Activated naive CD4-positive, alpha-beta T cell treated with anti-CD3 and anti-CD28 coated beads, Interleukin-2, amount 50 U/mL, for 24 hours (primary cell): ENCODE measurements at regions not wholly inside any gene's neighbourhood (a gene's known extent, or its start where the extent isn't known, plus 50 kb on each side); places are given as distances from the start of the nearest gene placed in this dataset.

Experiments
- H3K27ac Mint-ChIP-seq: one replicate; pipeline ENCODE4 v1.8.0; 2021; ENCODE audit warnings: mild to moderate bottlenecking, mixed read lengths
- H3K27me3 Mint-ChIP-seq: one replicate; pipeline ENCODE4 v1.8.0; 2021; ENCODE audit warnings: mixed read lengths
- H3K36me3 Mint-ChIP-seq: one replicate; pipeline ENCODE4 v1.8.0; 2021; ENCODE audit warnings: mixed read lengths
- H3K4me1 Mint-ChIP-seq: one replicate; pipeline ENCODE4 v1.8.0; 2021; ENCODE audit warnings: mixed read lengths
- H3K4me3 Mint-ChIP-seq: one replicate; pipeline ENCODE4 v1.8.0; 2021; ENCODE audit warnings: mild to moderate bottlenecking, mixed read lengths
- H3K9me3 Mint-ChIP-seq: one replicate; pipeline ENCODE4 v1.8.0; 2021; ENCODE audit warnings: mixed read lengths

GRCh38 chr1:90412563-90412962 is 304.5 kb downstream of the BARHL2 start:
- H3K4me3 Mint-ChIP-seq, result no peak overlapping the region
- no peaks in the 10 kb centered on the region for H3K36me3 Mint-ChIP-seq
- peaks cover 2% of the 10 kb centered on the region for H3K27me3 Mint-ChIP-seq
- no peak overlapping the region for H3K27ac Mint-ChIP-seq
- no peaks in the 10 kb centered on the region for H3K4me1 Mint-ChIP-seq
- H3K9me3 Mint-ChIP-seq, result no peaks in the 10 kb centered on the region

DNA sequence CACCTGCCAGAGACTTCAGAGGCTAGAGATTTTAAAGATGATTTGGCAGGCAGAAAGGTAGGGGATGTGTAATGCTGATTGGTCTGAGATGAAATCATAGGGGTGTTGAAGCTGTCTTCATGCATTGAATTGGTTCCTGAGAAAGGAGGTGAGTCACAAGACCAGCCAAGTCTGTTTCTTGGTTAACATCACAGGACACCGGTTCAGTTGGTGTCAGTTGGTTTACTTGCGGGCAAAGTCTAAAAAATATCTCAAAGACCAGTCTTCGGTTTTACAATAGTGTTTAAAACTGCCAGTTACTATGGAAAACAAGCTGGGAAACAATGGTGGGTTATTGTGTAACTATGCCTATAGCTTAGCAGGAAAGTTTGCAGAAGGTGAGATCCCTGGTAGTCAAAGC is 305.9 kb downstream of the BARHL2 start:
- peaks cover 2% of the 10 kb centered on the region for H3K27me3 Mint-ChIP-seq
- H3K9me3 Mint-ChIP-seq, result no peaks in the 10 kb centered on the region
- no peaks in the 10 kb centered on the region for H3K4me1 Mint-ChIP-seq
- no peak overlapping the region for H3K4me3 Mint-ChIP-seq
- H3K36me3 Mint-ChIP-seq, result no peaks in the 10 kb centered on the region
- no peak overlapping the region for H3K27ac Mint-ChIP-seq

- H3K9me3 Mint-ChIP-seq, result no peaks in the 10 kb centered on the region
- H3K27me3 Mint-ChIP-seq, result no peaks in the 10 kb centered on the region
- H3K27ac Mint-ChIP-seq, result no peak overlapping the region
- no peaks in the 10 kb centered on the region for H3K4me1 Mint-ChIP-seq
- no peak overlapping the region for H3K4me3 Mint-ChIP-seq
- no peaks in the 10 kb centered on the region for H3K36me3 Mint-ChIP-seq
Observed at GRCh38 chr1:90407737-90408136, 309.4 kb downstream of the BARHL2 start.

DNA sequence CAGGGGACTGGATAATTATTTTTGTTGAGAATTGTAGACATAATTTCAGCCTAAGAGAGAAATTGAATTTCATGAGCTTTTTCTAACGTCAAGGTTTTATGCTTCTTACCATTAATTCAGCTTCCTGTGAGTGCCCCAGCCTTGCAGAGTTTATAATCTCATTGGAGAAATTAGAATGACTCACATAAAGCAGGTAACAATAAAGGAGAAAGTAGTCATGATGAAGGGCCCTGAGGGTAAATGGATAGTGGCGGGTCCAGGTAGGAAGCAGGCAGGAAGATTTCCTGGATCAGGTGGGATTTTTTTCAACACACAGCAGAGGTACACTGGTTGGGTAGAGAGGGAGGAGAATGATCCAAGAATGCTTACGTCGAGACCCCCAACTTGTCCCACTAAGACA is 311.4 kb downstream of the BARHL2 start:
- Mint-ChIP-seq H3K4me3 (no peak overlapping the region), H3K27ac (no peak overlapping the region)

GRCh38 chr1:90402893-90403849 is 313.9 kb downstream of the BARHL2 start:
- Mint-ChIP-seq H3K4me3 (no peak overlapping the region), H3K36me3 (no peaks in the 10 kb centered on the region), H3K4me1 (no peaks in the 10 kb centered on the region), H3K27me3 (peaks cover 2% of the 10 kb centered on the region), H3K9me3 (no peaks in the 10 kb centered on the region), H3K27ac (no peak overlapping the region)

More for the DNA sequence above, 311.4 kb downstream of the BARHL2 start:
- H3K4me1 Mint-ChIP-seq, result no peaks in the 10 kb centered on the region
- no peaks in the 10 kb centered on the region for H3K36me3 Mint-ChIP-seq
- no peaks in the 10 kb centered on the region for H3K9me3 Mint-ChIP-seq
- no peaks in the 10 kb centered on the region for H3K27me3 Mint-ChIP-seq

DNA sequence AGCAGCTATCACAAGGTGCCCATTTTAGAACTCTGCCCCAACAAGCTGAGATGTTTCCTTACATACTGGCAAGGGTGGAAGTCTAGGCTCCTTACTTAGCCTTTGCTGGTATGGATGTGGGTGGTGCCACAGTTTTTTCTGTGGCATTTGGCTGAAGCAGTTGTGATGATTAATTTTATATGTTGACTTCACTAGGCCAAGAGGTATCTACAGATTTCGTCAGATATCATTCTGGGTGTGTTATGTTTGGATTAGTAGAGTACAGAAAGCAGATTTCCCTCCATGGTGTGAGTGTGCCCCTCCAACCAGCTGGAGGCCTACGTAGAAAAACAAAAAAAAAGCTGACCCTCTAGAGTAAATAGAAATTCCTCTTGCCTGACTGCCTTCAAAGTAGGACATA is 317.0 kb downstream of the BARHL2 start:
- Mint-ChIP-seq H3K27ac (no peak overlapping the region), H3K4me3 (no peak overlapping the region), H3K9me3 (no peaks in the 10 kb centered on the region)

DNA sequence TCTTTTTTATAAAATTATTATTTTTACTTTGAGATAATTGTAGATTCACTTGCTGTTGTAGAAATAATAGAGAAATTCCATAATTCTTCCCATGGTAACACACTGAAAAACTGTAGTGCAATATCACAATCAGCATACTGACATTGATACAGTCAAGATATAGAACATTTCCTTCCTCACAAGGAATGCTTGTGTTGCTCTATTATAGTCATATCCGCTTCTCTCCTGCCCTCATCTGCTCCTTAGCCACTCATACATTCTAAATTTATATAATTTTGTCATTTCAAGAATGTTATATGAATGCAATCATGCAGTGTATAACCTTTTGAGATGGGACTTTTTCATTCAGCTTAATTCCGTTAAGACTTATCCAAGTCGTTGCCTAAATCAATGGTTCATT is 320.2 kb downstream of the BARHL2 start:
- no peaks in the 10 kb centered on the region for H3K4me1 Mint-ChIP-seq
- no peak overlapping the region for H3K4me3 Mint-ChIP-seq
- no peaks in the 10 kb centered on the region for H3K36me3 Mint-ChIP-seq
- H3K27me3 Mint-ChIP-seq, result peaks cover 4% of the 10 kb centered on the region
- no peak overlapping the region for H3K27ac Mint-ChIP-seq
- H3K9me3 Mint-ChIP-seq, result no peaks in the 10 kb centered on the region

More for the DNA sequence above, 317.0 kb downstream of the BARHL2 start:
- peaks cover 4% of the 10 kb centered on the region for H3K27me3 Mint-ChIP-seq
- no peaks in the 10 kb centered on the region for H3K4me1 Mint-ChIP-seq
- H3K36me3 Mint-ChIP-seq, result no peaks in the 10 kb centered on the region

- Mint-ChIP-seq H3K4me1 (no peaks in the 10 kb centered on the region), H3K27me3 (peaks cover 2% of the 10 kb centered on the region), H3K9me3 (no peaks in the 10 kb centered on the region), H3K27ac (no peak overlapping the region), H3K36me3 (no peaks in the 10 kb centered on the region), H3K4me3 (no peak overlapping the region)
Observed at GRCh38 chr1:90394247-90394646, 322.9 kb downstream of the BARHL2 start.

DNA sequence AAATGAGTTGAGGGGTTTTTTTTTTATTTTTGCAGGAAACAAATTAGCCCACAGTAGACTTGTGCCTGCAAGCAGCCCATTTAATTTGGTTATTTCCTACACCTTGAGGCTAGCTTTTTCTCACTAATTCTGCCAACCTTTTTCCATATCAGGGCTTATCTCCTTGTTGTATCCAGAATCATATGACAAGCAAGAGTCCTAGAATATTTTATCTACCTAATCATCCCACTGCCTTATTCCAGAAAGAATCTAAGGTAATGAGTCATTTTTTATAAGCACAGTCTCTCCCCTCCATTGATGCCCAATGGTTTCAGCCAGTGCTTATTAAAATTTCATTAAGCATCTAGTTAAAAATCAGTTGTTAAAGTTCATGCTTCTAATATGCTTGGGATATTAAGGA is 324.1 kb downstream of the BARHL2 start:
- Mint-ChIP-seq H3K4me3 (no peak overlapping the region), H3K27me3 (peaks cover 4% of the 10 kb centered on the region), H3K9me3 (no peaks in the 10 kb centered on the region), H3K27ac (no peak overlapping the region), H3K36me3 (no peaks in the 10 kb centered on the region), H3K4me1 (no peaks in the 10 kb centered on the region)

GRCh38 chr1:90391126-90391525 is 326.0 kb downstream of the BARHL2 start:
- Mint-ChIP-seq H3K27ac (no peak overlapping the region), H3K9me3 (no peaks in the 10 kb centered on the region), H3K4me3 (no peak overlapping the region), H3K27me3 (peaks cover 1% of the 10 kb centered on the region), H3K4me1 (no peaks in the 10 kb centered on the region), H3K36me3 (no peaks in the 10 kb centered on the region)

DNA sequence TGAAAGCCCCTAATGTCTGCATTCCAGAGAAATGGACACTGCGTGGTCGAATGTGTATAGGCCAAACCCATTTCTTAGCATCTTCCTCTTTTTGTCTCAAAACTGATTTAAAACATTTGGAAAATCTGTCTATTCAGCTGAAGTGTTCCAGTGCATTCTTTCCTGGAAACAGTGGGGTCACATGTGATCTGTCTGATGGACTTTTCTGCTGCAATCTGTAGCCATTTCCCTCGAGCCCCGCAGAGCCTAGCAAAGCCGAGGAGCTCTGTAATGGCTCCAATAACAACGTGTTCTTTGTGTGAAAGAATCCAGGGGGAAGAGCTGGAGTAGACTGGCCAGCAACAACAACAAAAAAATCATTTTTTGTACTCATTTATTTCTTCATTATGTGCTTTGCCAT is 329.3 kb downstream of the BARHL2 start:
- no peaks in the 10 kb centered on the region for H3K9me3 Mint-ChIP-seq
- H3K27me3 Mint-ChIP-seq, result peaks cover 6% of the 10 kb centered on the region
- no peak overlapping the region for H3K4me3 Mint-ChIP-seq
- H3K27ac Mint-ChIP-seq, result no peak overlapping the region
- H3K4me1 Mint-ChIP-seq, result no peaks in the 10 kb centered on the region
- no peaks in the 10 kb centered on the region for H3K36me3 Mint-ChIP-seq

- no peak overlapping the region for H3K4me3 Mint-ChIP-seq
- no peaks in the 10 kb centered on the region for H3K4me1 Mint-ChIP-seq
- H3K9me3 Mint-ChIP-seq, result no peaks in the 10 kb centered on the region
- peaks cover 6% of the 10 kb centered on the region for H3K27me3 Mint-ChIP-seq
- H3K36me3 Mint-ChIP-seq, result no peaks in the 10 kb centered on the region
- H3K27ac Mint-ChIP-seq, result no peak overlapping the region
Observed at GRCh38 chr1:90386899-90387720, 330.0 kb downstream of the BARHL2 start.

DNA sequence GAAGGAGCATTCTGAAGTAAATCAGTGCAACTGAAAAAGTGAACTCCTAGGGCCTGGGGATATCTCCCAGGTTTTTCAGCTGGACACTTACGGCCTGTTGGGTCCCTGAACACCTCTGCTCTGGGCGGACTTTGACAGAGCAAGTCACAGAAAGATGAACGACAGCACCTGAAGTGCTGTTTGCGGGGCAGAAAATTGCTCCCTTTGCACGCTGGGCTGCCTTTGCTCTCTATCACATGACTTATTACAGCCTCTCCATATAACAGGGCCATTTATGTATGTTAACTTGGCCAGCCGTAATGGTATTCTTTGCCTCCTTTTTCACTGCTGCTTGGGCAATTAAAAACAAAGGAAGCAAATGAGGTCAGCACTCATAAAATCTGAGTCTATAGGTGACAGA is 332.9 kb downstream of the BARHL2 start:
- Mint-ChIP-seq H3K4me1 (no peaks in the 10 kb centered on the region), H3K36me3 (no peaks in the 10 kb centered on the region), H3K9me3 (no peaks in the 10 kb centered on the region), H3K27ac (no peak overlapping the region), H3K27me3 (peaks cover 6% of the 10 kb centered on the region), H3K4me3 (no peak overlapping the region)

DNA sequence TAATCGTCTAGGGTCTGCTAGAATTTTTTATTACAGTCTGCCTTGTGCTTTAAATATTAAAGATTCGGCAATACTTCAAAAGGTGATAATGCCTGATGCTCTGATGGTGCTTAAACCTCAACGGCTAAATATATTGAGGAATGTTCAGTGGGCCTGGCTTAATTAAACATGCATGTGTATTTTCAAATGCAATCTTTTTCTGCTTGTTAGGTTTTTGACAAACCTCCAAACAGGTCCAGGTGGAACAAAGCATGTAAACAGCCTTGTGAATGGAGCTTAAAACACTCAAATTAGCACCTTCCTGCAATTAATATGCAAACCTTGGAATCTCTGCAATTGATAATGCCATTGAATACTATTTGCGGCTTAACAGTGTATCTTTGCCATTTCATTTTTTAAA is 334.9 kb downstream of the BARHL2 start:
- Mint-ChIP-seq H3K9me3 (no peaks in the 10 kb centered on the region), H3K27ac (no peak overlapping the region), H3K4me3 (no peak overlapping the region)

DNA sequence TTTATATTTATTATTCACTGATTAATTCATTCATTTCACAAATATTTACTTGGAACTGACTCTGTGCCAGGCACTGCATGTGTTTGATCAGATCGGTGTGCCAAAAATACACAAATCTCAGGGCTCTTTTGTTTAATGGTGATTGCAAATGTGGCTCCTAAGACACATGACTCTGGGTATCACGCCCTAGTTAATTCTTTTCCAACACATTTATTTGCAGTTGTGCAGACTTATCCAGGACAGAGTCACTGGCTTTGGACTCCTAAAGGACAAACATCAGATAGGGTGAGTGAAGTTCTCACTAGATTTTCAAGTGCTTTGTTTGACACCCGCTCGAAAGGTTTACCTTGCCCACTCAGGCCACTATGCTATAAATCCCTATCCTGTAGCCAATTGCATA is 335.5 kb downstream of the BARHL2 start:
- no peaks in the 10 kb centered on the region for H3K9me3 Mint-ChIP-seq
- H3K27ac Mint-ChIP-seq, result no peak overlapping the region
- no peaks in the 10 kb centered on the region for H3K4me1 Mint-ChIP-seq
- H3K27me3 Mint-ChIP-seq, result peaks cover 4% of the 10 kb centered on the region
- H3K36me3 Mint-ChIP-seq, result no peaks in the 10 kb centered on the region
- H3K4me3 Mint-ChIP-seq, result no peak overlapping the region

More for the DNA sequence above, 334.9 kb downstream of the BARHL2 start:
- Mint-ChIP-seq H3K27me3 (peaks cover 4% of the 10 kb centered on the region), H3K36me3 (no peaks in the 10 kb centered on the region), H3K4me1 (no peaks in the 10 kb centered on the region)

DNA sequence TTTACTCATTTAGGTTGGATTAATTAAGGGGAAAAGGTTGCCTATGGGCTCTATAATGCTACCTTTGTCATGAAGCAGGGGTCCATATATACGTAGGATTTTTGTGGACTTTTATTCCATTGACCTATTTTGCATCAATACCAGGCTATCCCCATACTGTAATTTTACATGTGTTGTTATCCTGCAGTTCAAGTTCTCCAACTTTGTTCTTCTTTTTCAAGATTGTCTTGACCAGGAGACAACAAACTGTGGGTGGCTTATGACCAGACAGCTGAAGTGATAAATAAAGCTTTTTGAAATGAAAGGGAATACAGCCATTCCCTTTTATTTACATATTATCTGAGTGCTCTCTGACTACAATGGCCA is 345.7 kb downstream of the BARHL2 start:
- H3K36me3 Mint-ChIP-seq, result no peaks in the 10 kb centered on the region
- no peaks in the 10 kb centered on the region for H3K9me3 Mint-ChIP-seq
- no peak overlapping the region for H3K4me3 Mint-ChIP-seq
- no peaks in the 10 kb centered on the region for H3K4me1 Mint-ChIP-seq
- H3K27ac Mint-ChIP-seq, result no peak overlapping the region
- H3K27me3 Mint-ChIP-seq, result peaks cover 2% of the 10 kb centered on the region
